Activated naive CD4-positive, alpha-beta T cell treated with anti-CD3 and anti-CD28 coated beads, Interleukin-2, amount 10 ng/mL, durations not matched to agents 7 days and 5 days (primary cell): ENCODE measurements at regions not wholly inside any gene's neighbourhood (a gene's known extent, or its start where the extent isn't known, plus 50 kb on each side); places are given as distances from the start of the nearest gene placed in this dataset.

Experiments
- CTCF ChIA-PET: fragments of 350-600 bp; sonication (Branson Sonifier 250); formaldehyde crosslinking; loops from one replicate; lab custom pipeline; 2021; ENCODE audit warnings: antibody characterized with exemption; lab: Charles Lee
- DNase-seq: peaks from one replicate; pipeline ENCODE4 v3.0.0-alpha.2; 2020
- H3K27ac Mint-ChIP-seq: one replicate; pipeline ENCODE4 v1.8.0; 2021; ENCODE audit warnings: mild to moderate bottlenecking, moderate library complexity, mixed read lengths
- H3K27me3 Mint-ChIP-seq: one replicate; pipeline ENCODE4 v1.8.0; 2021; ENCODE audit warnings: mild to moderate bottlenecking, mixed read lengths
- H3K36me3 Mint-ChIP-seq: one replicate; pipeline ENCODE4 v1.8.0; 2021; ENCODE audit warnings: mixed read lengths
- H3K4me1 Mint-ChIP-seq: one replicate; pipeline ENCODE4 v1.8.0; 2021; ENCODE audit warnings: mixed read lengths
- H3K4me3 Mint-ChIP-seq: one replicate; pipeline ENCODE4 v1.8.0; 2021; ENCODE audit warnings: mild to moderate bottlenecking, moderate library complexity, mixed read lengths
- H3K9me3 Mint-ChIP-seq: one replicate; pipeline ENCODE4 v1.8.0; 2021; ENCODE audit warnings: mixed read lengths

DNA sequence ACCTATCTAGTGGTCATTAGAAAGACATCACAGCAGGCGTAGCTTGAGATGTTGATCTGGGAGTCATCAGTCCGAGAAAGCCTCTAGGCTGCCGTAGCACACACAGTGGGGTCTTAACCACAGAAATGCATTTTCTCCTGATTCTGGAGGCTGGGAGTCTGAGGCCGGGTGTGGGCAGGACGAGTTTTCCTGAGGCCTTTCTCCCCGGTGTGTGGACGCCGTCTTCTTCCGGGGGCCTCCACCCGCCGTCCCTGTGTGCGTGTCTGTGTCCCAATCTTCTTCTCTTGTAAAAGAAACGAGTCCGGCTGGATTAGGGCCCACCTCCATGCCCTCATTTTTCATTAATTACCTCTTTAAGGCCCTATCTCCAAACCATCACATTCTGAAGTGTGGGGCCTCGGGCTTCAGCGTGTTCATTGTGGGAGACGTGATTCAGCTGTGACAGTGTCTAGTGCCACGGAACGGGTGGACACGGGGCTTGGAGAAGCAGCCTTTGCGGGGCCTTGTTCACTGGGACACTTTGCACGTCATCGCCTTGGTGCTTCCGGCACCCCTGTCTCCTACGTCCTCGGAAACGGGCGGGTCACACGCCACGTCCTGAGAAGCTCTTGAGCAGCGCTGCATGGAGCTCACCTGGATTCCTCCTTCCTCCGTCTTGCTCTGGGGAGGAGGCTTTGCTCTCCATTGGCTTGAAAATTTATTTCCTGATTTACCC is 208.9 kb upstream of the SOX1 start:
- Mint-ChIP-seq H3K27ac (no peak overlapping the region), H3K36me3 (no peaks in the 10 kb centered on the region), H3K4me3 (no peak overlapping the region), H3K27me3 (no peaks in the 10 kb centered on the region), H3K9me3 (peaks cover 8% of the 10 kb centered on the region), H3K4me1 (no peaks in the 10 kb centered on the region)
- no peak for DNase-seq
- CTCF ChIA-PET, result no interaction called here

DNA sequence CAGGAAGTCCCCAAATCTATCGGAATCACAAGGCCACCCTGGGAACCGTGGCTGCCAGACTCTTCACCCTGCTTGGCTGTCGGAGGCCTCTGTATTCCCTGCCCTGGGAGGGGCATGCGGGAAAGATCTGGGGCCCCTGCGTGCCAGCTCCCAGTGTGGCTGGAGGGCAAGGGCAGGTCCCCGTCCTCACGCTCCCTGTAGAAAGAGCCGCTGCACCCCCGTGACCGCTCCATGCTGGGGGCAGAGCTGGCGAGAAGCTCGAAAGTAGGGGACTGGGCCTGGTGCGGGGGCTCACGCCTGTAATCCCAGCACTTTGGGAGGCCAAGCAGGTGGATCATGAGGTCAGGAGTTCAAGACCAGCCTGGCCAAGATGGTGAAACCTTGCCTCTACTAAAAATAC is 208.4 kb upstream of the SOX1 start:
- H3K27ac Mint-ChIP-seq, result no peak overlapping the region
- H3K4me1 Mint-ChIP-seq, result no peaks in the 10 kb centered on the region
- no peaks in the 10 kb centered on the region for H3K27me3 Mint-ChIP-seq
- peaks cover 8% of the 10 kb centered on the region for H3K9me3 Mint-ChIP-seq
- DNase-seq, result no peak
- H3K4me3 Mint-ChIP-seq, result no peak overlapping the region
- CTCF ChIA-PET, result no interaction called here
- no peaks in the 10 kb centered on the region for H3K36me3 Mint-ChIP-seq

GRCh38 chr13:111859354-111860230 is 207.4 kb upstream of the SOX1 start:
- H3K36me3 Mint-ChIP-seq, result no peaks in the 10 kb centered on the region
- no peak for DNase-seq
- no peak overlapping the region for H3K4me3 Mint-ChIP-seq
- no peaks in the 10 kb centered on the region for H3K27me3 Mint-ChIP-seq
- no peaks in the 10 kb centered on the region for H3K4me1 Mint-ChIP-seq
- no peak overlapping the region for H3K27ac Mint-ChIP-seq
- H3K9me3 Mint-ChIP-seq, result peaks cover 8% of the 10 kb centered on the region
- CTCF ChIA-PET, result no interaction called here

DNA sequence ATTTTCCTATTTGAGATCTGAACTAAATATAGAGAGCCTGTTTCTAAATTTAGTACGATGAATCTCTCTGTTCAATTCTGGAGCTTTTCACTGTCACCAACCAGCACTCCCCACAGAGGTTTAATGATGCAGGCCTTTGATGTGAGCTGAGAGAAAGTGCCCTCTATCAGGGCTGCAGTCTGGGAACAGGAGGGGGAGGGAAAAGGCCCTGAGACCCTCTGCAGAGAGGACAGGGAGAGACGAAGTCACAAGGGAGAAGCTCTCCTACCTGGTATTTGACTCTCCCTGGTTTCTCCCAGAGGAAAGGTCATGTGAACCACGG is 206.8 kb upstream of the SOX1 start:
- Mint-ChIP-seq H3K9me3 (peaks cover 8% of the 10 kb centered on the region), H3K27ac (no peak overlapping the region), H3K4me3 (no peak overlapping the region), H3K36me3 (no peaks in the 10 kb centered on the region), H3K27me3 (no peaks in the 10 kb centered on the region), H3K4me1 (no peaks in the 10 kb centered on the region)
- no peak for DNase-seq
- CTCF ChIA-PET, result no interaction called here

DNA sequence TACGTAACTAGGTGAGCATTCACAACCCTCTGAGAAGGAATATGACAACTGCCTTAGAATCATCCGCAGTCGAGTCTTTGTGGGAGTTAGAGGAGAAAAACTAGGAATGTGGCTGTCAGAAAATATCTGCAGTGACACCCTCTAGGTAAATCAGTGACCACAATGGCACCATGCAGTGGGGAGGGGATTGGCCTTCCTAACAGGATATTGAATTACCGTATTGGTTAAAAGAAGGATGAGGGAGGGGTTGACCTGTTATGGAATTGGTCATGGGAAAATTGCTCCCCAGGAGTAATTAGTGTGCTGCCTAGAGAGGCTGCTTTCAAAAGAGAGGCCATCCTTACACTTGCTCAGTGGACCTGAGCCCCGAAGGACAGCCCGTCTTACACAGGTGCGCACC is 205.6 kb upstream of the SOX1 start:
- CTCF ChIA-PET, result no interaction called here
- Mint-ChIP-seq H3K27me3 (no peaks in the 10 kb centered on the region), H3K9me3 (peaks cover 8% of the 10 kb centered on the region), H3K4me1 (no peaks in the 10 kb centered on the region), H3K36me3 (no peaks in the 10 kb centered on the region), H3K27ac (no peak overlapping the region), H3K4me3 (no peak overlapping the region)
- no peak for DNase-seq

DNA sequence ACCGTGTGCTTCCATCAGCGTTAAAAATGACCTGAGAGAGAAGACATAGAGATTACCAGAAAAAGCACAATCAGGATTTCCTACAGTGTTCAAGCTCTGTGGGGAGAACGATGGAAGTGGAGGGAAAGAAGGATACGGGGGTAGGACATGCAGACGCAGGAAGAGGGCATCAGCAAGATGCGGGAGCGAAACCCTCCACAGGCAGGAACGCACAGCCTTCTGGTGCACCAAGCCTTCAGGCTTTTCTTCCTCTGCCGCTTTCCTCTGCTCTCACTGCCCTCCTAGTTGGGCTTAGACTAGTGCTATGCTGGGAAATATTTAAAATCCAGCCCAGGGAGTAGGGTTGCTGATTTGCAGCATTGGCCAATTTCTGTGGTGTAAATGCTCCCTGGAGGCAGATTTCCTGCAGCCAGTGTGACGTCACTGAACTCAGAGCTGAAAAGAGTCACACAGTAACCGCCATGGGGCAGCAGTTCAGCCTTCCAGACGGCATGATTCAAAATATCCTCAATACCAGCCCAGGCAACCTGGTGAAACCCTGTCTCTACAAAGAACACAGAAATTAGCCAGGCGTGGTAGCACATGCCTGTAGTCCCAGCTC is 205.1 kb upstream of the SOX1 start:
- H3K4me1 Mint-ChIP-seq, result no peaks in the 10 kb centered on the region
- peaks cover 8% of the 10 kb centered on the region for H3K9me3 Mint-ChIP-seq
- no peak overlapping the region for H3K27ac Mint-ChIP-seq
- no peaks in the 10 kb centered on the region for H3K36me3 Mint-ChIP-seq
- DNase-seq, result no peak
- no peak overlapping the region for H3K4me3 Mint-ChIP-seq
- CTCF ChIA-PET, result no interaction called here
- H3K27me3 Mint-ChIP-seq, result no peaks in the 10 kb centered on the region

DNA sequence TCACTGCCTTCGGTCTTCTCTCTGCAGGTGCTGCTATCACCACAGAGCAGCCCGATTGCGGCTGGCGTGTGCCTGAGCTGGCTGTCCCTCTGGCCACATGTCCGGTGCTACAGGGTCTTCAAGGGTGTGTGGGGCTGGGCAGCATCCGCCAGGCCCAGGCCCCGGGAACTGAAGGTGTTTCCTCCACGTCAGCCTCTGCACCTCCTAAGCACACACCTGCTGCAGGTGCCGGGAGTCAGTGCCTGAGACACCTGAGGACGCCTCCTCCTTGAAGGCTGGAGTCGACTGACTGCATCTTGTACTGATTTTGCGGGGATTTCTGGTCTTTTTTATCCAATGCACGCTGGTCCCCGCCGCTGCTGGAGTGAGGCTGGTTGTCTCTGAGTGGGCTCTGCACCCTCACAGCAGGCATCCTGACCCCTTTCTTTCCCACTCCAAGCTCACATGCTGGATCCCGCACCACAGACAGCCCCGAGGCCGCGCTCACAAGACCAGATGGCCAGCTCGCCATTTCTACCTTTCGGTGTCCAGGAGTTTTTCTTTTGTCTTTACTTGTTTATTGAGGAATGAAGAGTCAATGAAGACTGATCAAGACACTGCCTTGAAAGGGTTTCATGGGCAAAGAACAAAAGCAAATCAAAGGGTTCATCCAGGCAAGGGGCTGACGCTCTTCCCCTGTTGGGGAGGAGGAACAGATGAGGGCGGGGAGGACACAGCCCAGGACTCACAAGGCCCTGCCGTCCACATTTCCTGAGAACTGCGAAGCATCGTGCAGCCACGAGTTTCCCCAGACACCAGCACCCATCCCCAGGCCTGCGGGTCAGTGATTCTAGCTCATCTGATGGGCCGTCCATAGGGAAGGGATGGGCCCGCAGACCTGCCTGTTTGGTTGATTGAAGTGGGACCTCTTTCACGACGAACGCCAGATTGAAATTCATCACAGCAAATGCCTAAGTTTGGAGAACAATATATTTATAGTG is 203.8 kb upstream of the SOX1 start:
- Mint-ChIP-seq H3K27me3 (no peaks in the 10 kb centered on the region), H3K9me3 (peaks cover 3% of the 10 kb centered on the region), H3K36me3 (no peaks in the 10 kb centered on the region), H3K27ac (no peak overlapping the region), H3K4me1 (no peaks in the 10 kb centered on the region), H3K4me3 (no peak overlapping the region)
- CTCF ChIA-PET, result no interaction called here
- DNase-seq, result no peak

GRCh38 chr13:111864566-111864965 is 202.4 kb upstream of the SOX1 start:
- no peaks in the 10 kb centered on the region for H3K36me3 Mint-ChIP-seq
- CTCF ChIA-PET, result no interaction called here
- DNase-seq, result no peak
- no peaks in the 10 kb centered on the region for H3K27me3 Mint-ChIP-seq
- H3K27ac Mint-ChIP-seq, result no peak overlapping the region
- H3K9me3 Mint-ChIP-seq, result peaks cover 3% of the 10 kb centered on the region
- no peak overlapping the region for H3K4me3 Mint-ChIP-seq
- no peaks in the 10 kb centered on the region for H3K4me1 Mint-ChIP-seq

- H3K9me3 Mint-ChIP-seq, result peaks cover 3% of the 10 kb centered on the region
- no peaks in the 10 kb centered on the region for H3K27me3 Mint-ChIP-seq
- H3K4me3 Mint-ChIP-seq, result no peak overlapping the region
- H3K36me3 Mint-ChIP-seq, result no peaks in the 10 kb centered on the region
- DNase-seq, result no peak
- no peaks in the 10 kb centered on the region for H3K4me1 Mint-ChIP-seq
- CTCF ChIA-PET, result no interaction called here
- no peak overlapping the region for H3K27ac Mint-ChIP-seq
These were observed 201.9 kb upstream of the SOX1 start for GRCh38 chr13:111865046-111865445.

DNA sequence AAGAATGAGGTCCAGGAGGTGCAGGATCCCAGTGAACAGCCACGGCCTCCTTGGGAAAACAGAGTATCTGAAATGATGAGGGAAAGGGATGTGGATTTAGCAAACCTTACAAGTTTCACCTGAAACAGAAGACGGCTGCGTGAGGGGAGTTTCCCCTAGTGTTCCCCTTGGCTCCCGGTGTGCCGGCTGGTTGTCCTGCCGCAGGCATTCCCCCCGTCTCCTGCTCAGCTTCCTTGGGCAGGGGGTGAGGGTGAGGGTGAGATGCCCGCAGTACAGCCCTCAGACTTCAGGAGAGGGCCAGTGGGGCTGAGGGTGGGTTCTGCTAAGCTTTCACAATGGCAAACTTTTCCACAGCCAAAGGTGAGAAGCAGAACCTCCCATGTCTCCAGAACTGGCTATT is 201.1 kb upstream of the SOX1 start:
- H3K27me3 Mint-ChIP-seq, result no peaks in the 10 kb centered on the region
- H3K4me3 Mint-ChIP-seq, result no peak overlapping the region
- no peak overlapping the region for H3K27ac Mint-ChIP-seq
- H3K9me3 Mint-ChIP-seq, result peaks cover 1% of the 10 kb centered on the region
- DNase-seq, result no peak
- no peaks in the 10 kb centered on the region for H3K4me1 Mint-ChIP-seq
- CTCF ChIA-PET, result no interaction called here
- no peaks in the 10 kb centered on the region for H3K36me3 Mint-ChIP-seq

DNA sequence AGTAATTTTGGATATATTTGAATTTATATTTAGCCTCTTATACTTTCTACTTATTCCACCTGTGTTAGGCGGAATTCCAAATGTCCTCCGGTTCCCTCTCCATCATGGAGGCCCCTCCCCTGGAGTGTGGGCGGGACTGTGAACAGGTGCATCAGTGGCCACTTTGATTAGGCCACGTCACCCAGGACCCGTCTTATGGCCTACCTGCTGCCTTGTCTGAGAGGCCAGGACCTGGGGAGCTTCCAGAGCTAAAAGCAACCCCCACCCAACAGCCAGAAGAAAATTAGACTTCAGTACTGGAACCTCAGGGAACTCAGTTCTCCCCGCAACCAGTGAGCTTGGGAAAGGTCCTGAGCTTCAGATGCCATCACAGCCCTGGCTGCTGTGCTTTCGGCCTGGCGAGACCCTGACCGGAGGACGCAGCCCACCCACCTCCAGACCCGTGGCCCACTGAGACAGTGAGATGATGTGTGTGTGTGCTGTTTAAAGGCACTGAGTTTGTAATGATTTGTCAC is 200.2 kb upstream of the SOX1 start:
- Mint-ChIP-seq H3K9me3 (no peaks in the 10 kb centered on the region), H3K4me1 (no peaks in the 10 kb centered on the region), H3K27ac (no peak overlapping the region), H3K27me3 (no peaks in the 10 kb centered on the region), H3K36me3 (no peaks in the 10 kb centered on the region), H3K4me3 (no peak overlapping the region)
- no peak for DNase-seq
- CTCF ChIA-PET, result no interaction called here

DNA sequence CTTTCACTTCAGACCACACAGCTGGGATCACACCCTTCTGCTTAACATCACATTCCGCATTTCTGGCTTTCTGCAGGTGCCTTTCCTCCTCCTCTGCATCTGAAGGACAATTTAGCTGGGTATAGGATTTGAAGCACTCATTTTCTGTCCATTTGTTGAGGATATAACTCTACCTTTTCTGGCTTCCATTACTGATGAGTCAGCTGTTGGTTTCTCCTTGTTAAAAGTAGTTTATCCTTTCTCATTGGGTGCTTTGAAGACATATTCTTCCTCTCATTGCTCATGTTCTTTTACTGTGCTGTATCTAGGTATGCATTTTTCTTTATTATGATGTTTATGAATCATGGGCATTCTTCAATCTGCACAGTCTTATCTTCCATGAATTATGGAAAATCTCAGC is 199.3 kb upstream of the SOX1 start:
- CTCF ChIA-PET, result no interaction called here
- H3K4me3 Mint-ChIP-seq, result no peak overlapping the region
- DNase-seq, result no peak
- H3K9me3 Mint-ChIP-seq, result no peaks in the 10 kb centered on the region
- H3K36me3 Mint-ChIP-seq, result no peaks in the 10 kb centered on the region
- H3K4me1 Mint-ChIP-seq, result no peaks in the 10 kb centered on the region
- H3K27me3 Mint-ChIP-seq, result no peaks in the 10 kb centered on the region
- no peak overlapping the region for H3K27ac Mint-ChIP-seq

- peaks cover 2% of the 10 kb centered on the region for H3K27me3 Mint-ChIP-seq
- H3K36me3 Mint-ChIP-seq, result no peaks in the 10 kb centered on the region
- CTCF ChIA-PET, result no interaction called here
- H3K27ac Mint-ChIP-seq, result no peak overlapping the region
- H3K4me1 Mint-ChIP-seq, result no peaks in the 10 kb centered on the region
- H3K4me3 Mint-ChIP-seq, result no peak overlapping the region
- H3K9me3 Mint-ChIP-seq, result peaks cover 5% of the 10 kb centered on the region
- DNase-seq, result no peak
These were observed 198.2 kb upstream of the SOX1 start for GRCh38 chr13:111868716-111869115.
